ENCODE measurements at regions not wholly inside any gene's neighbourhood (a gene's known extent, or its start where the extent isn't known, plus 50 kb on each side); places are given as distances from the start of the nearest gene placed in this dataset.
A peak's percentile ranks its signal among the peaks of the same experiment; 100 is the strongest.

DNA sequence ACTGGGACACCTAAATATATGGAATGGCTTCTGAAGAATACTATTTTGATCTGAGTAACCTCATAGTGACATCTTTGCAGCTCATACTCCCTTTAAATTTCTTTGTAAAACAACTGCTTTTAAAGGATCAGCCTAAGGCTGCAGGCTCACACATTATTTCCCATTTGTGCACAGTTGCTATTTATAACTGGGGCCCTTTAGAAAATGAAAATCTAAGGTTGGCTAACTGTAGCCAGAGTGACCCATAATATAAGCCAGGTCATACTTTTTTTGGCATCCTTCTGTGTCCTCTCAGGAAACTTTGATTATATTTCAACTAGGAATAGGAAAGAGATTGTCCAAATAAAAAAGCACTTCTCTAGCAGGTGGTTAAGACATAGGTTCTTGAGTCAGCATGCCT, 123.6 kb upstream of the RASGEF1B start:
- no peaks in the 10 kb centered on the region for H3K79me2 ChIP-seq (ENCODE audit: control insufficient read depth, insufficient read depth, low read length)
- TF ChIP-seq, protein P1, sequence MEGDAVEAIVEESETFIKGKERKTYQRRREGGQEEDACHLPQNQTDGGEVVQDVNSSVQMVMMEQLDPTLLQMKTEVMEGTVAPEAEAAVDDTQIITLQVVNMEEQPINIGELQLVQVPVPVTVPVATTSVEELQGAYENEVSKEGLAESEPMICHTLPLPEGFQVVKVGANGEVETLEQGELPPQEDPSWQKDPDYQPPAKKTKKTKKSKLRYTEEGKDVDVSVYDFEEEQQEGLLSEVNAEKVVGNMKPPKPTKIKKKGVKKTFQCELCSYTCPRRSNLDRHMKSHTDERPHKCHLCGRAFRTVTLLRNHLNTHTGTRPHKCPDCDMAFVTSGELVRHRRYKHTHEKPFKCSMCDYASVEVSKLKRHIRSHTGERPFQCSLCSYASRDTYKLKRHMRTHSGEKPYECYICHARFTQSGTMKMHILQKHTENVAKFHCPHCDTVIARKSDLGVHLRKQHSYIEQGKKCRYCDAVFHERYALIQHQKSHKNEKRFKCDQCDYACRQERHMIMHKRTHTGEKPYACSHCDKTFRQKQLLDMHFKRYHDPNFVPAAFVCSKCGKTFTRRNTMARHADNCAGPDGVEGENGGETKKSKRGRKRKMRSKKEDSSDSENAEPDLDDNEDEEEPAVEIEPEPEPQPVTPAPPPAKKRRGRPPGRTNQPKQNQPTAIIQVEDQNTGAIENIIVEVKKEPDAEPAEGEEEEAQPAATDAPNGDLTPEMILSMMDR (IDR thresholded peaks at IDR 0.05), result no peak
- no peak for TF ChIP-seq EZH2 (IDR thresholded peaks at IDR 0.05; ENCODE audit: borderline replicate concordance, insufficient read depth, low read depth, low read length, poor library complexity, severe bottlenecking)
- Mint-ChIP-seq H3K4me1 (peaks cover 38% of the 10 kb centered on the region), H3K27ac (no peak overlapping the region), H3K4me3 (no peak overlapping the region), H3K27me3 (no peaks in the 10 kb centered on the region), H3K9me3 (ENCODE audit: insufficient read depth) (peaks cover 3% of the 10 kb centered on the region)
- no peak overlapping the region for H3K9ac ChIP-seq (ENCODE audit: low read length)
- no peak overlapping the region for H2AFZ ChIP-seq (ENCODE audit: insufficient read depth, low read depth, low read length, poor library complexity, severe bottlenecking)
- peaks cover 16 to 20% of the 10 kb centered on the region in 2 donors for H3K4me1 ChIP-seq (ENCODE audit: control insufficient read depth in 2 of 2, insufficient read depth in 2 of 2, low read length in 2 of 2)
- no peak for ATAC-seq (ENCODE audit: low read depth)
- CTCF ChIA-PET, result interaction anchor here (0.8 to 1.2 kb wide), 2 partner anchors 125 to 130 kb away, joined by 3 read pairs; no protein-coding TSS in a partner anchor
- no peaks in the 10 kb centered on the region for H3K27me3 ChIP-seq (replicated peaks in 1 of 4; ENCODE audit: control extremely low read depth in 1 of 4, control insufficient read depth in 3 of 4, insufficient read depth in 4 of 4, low read length in 3 of 4)
- no peak for DNase-seq
- peaks cover 0 to 5% (median 5%) of the 10 kb centered on the region in 3 donors for H3K9me3 ChIP-seq (ENCODE audit: control extremely low read depth in 1 of 3, control insufficient read depth in 2 of 3, insufficient read depth in 1 of 3, low read length in 2 of 3)
- H3K27ac ChIP-seq (ENCODE audit: low read length in 2 of 2), result no peak overlapping the region
- POLR2A ChIA-PET, result interaction anchor here (0.7 kb wide), 1 partner anchor 167 kb away, joined by 3 read pairs; no protein-coding TSS in a partner anchor
- H3K36me3 ChIP-seq (replicated peaks in 1 of 2; ENCODE audit: control extremely low read depth in 1 of 2, control insufficient read depth in 1 of 2, extremely low read depth in 1 of 2, insufficient read depth in 2 of 2, low read length in 1 of 2), result no peaks in the 10 kb centered on the region
- no peak overlapping the region for H3K4me3 ChIP-seq (ENCODE audit: control extremely low read depth in 1 of 5, extremely low read depth in 1 of 5, insufficient read depth in 1 of 5, low read depth in 2 of 5, low read length in 4 of 5)
- intact Hi-C loops (cut with micrococcal nuclease), result no loop called here
- peak overlapping the region; percentile 4 for H3K4me2 ChIP-seq (replicated peaks; ENCODE audit: low read depth, low read length, poor library complexity, severe bottlenecking)
- no peaks in the 10 kb centered on the region for H4K20me1 ChIP-seq (ENCODE audit: control insufficient read depth, insufficient read depth, low read length, poor library complexity, severe bottlenecking)

DNA sequence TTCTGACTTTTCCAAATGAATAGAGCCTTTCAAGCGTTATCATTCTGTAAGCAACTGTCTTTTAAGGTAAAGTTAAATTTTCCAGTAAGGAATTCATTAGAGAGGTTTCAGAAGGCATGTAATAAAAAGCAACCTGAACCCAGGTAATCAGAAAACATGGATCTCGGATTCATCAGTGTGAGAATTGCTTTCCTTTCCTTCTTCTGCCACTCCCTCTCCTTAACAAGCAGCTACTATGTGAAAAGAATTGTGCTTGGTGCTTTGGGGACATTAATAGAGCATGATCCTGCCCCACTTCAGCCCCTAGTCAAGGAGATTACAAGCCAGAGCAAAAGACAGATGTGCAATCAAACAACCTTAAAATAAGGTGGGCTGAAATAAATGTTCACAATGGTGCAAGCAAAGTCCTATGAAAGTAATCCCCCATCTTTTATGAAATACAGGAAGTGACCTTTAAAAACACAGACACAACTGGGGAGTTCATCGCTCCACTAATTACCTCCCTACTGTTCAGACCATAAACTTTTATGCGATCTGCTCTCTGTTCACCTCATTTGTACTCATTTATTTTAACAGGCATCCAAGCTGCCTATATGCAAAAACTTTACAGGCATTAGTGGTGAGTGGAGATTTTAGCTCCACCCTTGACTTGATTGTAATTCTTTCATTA, 122.9 kb upstream of the RASGEF1B start:
- ChIA-PET POLR2A (no interaction called here), CTCF (interaction anchor here (0.8 to 1.2 kb wide), 2 partner anchors 124 to 129 kb away, joined by 3 read pairs; no protein-coding TSS in a partner anchor)
- Mint-ChIP-seq H3K9me3 (ENCODE audit: insufficient read depth) (peaks cover 3% of the 10 kb centered on the region), H3K4me1 (peaks cover 42% of the 10 kb centered on the region), H3K27ac (peak overlapping the region; percentile 51), H3K4me3 (peak overlapping the region; percentile 38), H3K27me3 (no peaks in the 10 kb centered on the region)
- Histone ChIP-seq H3K27ac (ENCODE audit: low read length in 2 of 2) (no peak overlapping the region), H3K27me3 (replicated peaks in 1 of 4; ENCODE audit: control extremely low read depth in 1 of 4, control insufficient read depth in 3 of 4, insufficient read depth in 4 of 4, low read length in 3 of 4) (no peaks in the 10 kb centered on the region), H3K9ac (ENCODE audit: low read length) (no peak overlapping the region), H3K36me3 (replicated peaks in 1 of 2; ENCODE audit: control extremely low read depth in 1 of 2, control insufficient read depth in 1 of 2, extremely low read depth in 1 of 2, insufficient read depth in 2 of 2, low read length in 1 of 2) (no peaks in the 10 kb centered on the region), H3K4me3 (ENCODE audit: control extremely low read depth in 1 of 5, extremely low read depth in 1 of 5, insufficient read depth in 1 of 5, low read depth in 2 of 5, low read length in 4 of 5) (no peak overlapping the region), H3K4me2 (replicated peaks; ENCODE audit: low read depth, low read length, poor library complexity, severe bottlenecking) (peak overlapping the region; percentile 4), H3K9me3 (ENCODE audit: control extremely low read depth in 1 of 3, control insufficient read depth in 2 of 3, insufficient read depth in 1 of 3, low read length in 2 of 3) (peaks cover 0 to 5% (median 5%) of the 10 kb centered on the region in 3 donors), H3K79me2 (ENCODE audit: control insufficient read depth, insufficient read depth, low read length) (no peaks in the 10 kb centered on the region), H2AFZ (ENCODE audit: insufficient read depth, low read depth, low read length, poor library complexity, severe bottlenecking) (peak overlapping the region; percentile 7), H4K20me1 (ENCODE audit: control insufficient read depth, insufficient read depth, low read length, poor library complexity, severe bottlenecking) (no peaks in the 10 kb centered on the region), H3K4me1 (ENCODE audit: control insufficient read depth in 2 of 2, insufficient read depth in 2 of 2, low read length in 2 of 2) (peaks cover 16 to 20% of the 10 kb centered on the region in 2 donors)
- TF ChIP-seq, protein P1 (IDR thresholded peaks at IDR 0.05), result no peak
- no peak for TF ChIP-seq EZH2 (IDR thresholded peaks at IDR 0.05; ENCODE audit: borderline replicate concordance, insufficient read depth, low read depth, low read length, poor library complexity, severe bottlenecking)
- DNase-seq (peak; percentile 29), ATAC-seq (ENCODE audit: low read depth) (peak; percentile 49)
- intact Hi-C loops (cut with micrococcal nuclease), result no loop called here
- no CpG with 5 or more reads among the region's 4 CpGs for WGBS (ENCODE audit: insufficient coverage)
